SHP77 (cell line): ENCODE measurements at regions not wholly inside any gene's neighbourhood (a gene's known extent, or its start where the extent isn't known, plus 50 kb on each side); places are given as distances from the start of the nearest gene placed in this dataset.

Experiments
- DNase-seq, 2 experiments: peaks; one replicate each; lab custom pipeline; 2025; lab: John Stamatoyannopoulos, UW

DNA sequence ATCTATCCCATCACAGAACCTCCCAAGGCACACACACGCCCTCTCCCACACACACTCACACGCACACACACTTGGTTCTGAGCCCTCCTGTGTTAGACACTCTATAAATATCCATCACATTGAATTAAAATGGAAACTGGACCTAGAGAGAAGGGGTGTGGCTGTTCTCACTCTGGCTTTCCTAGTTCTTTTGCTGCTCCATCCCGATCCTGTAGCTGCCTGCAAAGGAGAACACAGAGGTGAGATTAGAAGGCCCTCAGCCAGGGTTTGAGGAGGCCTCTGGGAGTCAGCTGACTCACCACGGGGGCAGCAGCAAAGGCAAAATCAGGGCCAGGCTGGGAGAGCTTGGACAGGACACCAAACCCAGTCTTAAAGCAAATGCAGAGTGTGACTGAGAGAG, 192.3 kb upstream of the CADM1 start:
- no peak for DNase-seq

DNA sequence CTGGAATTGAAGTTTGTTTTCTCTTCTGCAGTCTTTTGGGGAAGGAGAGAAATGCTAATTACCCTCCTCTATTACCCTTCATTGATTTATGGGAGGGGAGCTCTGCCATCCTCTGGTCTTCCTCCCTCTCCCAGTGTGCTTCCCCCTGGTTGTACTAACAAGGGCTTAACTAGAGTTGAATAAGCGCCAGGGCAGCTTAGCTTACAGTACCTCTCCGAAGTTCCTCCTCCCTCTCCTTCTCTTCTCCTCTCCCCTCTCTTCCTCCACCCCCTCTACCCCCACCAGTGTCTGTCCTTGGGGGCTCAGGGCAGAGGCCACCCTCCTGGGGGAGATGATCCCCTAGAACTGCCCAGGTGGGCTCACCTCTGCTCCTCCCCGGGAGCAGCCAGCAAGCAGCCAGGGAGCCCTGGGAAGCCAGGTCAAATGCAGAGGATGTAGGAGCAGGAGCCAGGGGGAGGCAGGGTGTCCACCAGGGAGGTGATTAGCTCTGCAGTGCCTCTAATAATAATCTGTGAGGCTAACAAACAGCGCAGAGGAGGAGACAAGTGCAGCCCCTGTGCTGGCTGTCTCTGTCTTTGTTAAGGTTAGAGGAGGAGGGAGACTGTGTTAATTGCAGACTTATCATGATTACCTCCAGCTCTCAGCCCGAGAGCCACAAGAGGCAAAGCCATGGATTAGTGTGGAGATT, 191.6 kb upstream of the CADM1 start:
- no peak for DNase-seq

DNA sequence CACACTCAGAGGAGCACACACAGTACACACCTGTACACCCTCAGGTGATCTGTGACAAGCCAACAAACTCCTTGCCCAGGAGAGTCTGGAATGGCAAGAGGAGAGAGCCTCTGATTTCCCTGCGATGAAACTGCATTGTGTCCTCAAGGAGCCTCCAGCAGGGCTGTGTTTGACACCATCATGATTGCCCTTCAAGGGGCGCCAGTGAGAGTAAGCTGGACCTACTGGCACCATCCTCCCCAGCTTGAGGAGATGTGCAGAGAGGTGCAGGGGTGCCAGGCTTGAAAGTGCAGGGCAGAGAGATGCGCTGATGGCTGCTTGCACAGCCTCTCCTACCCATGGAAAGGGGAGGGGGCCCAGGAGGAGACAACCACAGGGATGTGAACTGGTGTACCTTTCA, 188.8 kb upstream of the CADM1 start:
- DNase-seq = no peak

DNA sequence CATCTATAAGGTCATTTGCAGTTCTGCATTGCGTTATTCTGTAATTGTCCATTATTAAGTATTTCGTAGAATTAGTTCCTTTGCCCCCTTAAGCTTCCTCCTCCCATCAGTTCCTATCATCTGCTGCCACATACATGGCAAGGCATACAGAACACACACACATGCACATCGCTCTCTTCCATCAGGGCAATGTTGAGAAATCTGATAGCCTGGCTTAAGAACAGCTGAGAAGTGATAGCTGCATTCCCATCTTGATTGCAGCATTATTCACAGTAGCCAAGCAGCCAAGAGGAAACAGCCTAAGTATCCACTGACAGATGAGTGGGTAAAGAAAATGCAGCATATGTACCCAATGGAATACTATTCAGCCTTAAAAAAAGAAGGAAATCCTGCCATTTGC, 186.8 kb upstream of the CADM1 start:
- no peak for DNase-seq

DNA sequence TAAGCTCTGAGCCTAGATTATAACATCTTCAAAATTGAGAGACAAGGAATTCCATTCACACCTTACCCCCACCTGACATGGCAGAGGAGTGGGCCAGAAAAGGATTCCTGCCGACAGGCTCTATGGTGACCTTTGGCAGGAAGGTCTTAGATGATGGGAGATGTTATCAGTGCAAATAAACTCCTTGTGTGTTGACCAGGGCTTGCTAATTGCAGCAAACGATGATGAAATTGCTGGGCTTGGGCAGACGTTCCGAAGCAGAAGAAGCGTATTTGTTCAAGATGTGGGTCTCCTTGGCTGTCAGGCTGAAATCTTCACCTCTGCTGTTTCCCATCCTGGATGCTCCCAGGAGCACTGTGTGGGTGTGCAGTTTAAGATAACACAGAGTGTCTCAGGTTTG, 183.7 kb upstream of the CADM1 start:
- DNase-seq = no peak

DNA sequence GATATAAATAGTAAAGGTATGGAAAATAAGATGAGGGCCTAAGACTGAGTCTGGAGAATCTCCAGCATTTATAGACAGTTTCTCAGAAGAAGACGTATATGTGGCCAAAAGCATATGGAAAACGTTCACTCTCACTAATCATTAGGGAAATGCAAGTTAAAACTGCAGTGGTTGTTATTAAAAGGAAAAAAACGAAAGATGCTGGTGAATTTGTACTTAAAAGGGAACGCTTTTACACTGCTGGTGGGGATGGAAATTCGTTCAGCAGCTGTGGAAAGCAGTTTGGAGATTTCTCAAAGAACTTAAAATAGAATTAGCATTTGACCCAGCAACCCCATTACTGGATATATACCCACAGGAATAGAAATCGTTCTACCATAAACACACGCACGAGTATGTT, 180.5 kb upstream of the CADM1 start:
- no peak for DNase-seq

DNA sequence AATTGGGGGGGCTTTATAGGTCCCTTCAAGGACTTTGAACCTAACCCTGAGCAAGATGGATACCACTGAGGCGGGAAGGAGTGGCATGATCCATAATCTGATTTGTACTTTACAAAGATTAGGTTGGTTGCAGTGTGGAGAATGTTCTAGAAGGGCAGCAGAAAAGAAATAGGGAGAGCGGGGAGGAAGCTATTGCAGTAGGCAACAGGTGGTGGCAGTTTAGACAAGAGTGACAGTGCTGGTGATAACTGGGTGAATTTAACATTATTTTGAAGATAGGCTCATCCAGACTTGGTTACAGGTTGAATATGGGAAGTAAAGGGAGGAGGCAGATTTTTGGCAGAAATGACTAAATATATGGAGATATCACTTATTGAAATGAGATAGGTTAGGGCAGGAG, 179.9 kb upstream of the CADM1 start:
- DNase-seq = no peak

DNA sequence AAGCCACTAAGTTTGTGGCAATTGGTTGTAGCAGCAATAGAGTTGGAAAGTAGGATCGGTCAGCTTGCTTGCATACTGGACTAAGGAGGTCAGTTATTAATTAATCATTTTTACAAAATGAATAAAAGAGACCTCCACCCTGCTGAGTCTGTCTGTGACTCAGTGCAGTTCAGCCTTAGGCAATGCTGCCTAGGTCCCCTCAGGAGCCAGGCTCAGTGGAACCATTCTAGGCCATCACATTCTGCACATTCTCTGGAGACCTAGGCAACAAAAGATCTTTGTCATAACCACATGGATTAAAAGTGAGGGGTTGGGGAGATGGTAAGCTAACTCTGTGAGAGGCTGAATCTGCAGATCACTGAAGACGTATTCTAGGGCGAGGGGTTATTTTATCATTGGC, 178.7 kb upstream of the CADM1 start:
- DNase-seq = no peak

DNA sequence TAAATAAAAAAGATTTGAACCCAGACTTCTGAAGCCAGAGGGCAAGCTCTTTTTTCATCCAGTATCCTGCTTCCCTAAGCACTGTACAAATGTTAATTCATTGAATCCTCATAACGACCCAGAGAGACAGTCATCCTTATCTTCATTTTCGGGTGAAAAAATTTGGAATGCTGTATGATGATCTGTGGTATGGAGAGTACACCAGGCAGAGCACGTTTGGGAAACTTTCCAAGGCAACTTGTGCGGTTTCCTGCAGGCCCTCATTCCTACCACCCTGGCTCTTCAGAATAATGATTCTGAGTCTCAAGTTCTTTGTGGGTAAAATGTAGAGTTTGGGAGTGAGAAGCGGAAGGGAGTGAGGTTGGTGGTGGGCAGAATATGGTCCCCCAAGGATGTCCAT, 177.9 kb upstream of the CADM1 start:
- no peak for DNase-seq

DNA sequence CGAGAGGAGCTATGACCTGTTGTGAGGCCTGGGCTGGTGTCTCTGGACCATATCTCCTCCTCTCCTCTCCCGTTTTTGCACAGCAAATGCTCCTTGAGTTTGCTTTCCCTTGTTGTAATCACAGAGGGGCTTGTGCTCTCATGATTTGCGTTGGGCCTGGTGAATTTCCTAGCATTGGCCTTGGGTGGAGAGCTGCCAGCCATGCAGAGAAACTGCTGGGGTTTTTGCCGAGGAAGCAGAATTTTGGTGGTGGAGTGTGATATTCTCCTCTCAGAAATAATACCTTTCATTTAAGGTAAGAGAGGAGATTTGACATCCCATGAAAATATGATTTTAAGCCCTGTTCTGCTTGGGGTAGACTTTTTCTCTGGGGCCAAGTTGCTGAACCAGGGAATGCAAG, 175.7 kb upstream of the CADM1 start:
- DNase-seq = no peak

DNA sequence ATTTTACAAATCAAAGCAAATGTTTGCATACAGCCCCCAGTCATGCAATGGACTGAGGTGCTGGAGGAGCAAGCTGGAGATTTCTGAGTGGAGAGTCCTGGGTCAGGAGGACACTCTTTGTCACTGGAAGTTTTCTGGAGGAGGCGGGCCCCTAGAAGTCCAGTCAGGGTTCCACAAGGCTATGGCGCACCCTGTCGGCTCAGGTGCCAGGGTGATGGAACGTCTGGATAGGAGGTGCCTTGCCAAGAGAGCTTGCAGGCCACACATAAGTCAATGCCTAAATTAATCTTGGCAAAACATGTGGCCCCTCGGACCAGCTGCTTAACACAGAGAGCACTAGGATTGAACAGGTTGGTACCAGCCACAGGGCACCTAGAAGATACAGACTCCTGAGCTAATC, 174.7 kb upstream of the CADM1 start:
- DNase-seq = no peak

DNA sequence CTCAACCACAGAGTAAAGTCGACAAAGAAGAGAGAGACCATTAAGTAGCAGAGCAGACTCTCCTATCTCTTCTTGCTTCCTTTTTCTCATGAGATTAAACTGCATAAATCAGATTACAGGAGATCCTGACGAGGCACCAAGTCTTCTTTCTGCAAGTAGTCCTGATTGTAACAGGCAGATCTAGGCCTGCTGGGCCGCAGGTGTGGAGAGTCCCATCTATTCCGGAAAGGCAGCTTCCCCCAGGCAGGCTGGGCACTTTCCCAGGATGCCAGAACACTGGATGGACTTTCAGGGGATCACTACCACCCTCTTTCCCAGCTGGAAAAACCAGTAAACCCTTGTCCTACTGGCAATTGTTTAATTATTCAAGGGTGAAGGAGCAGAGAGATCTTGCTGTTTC, 173.0 kb upstream of the CADM1 start:
- DNase-seq = no peak

DNA sequence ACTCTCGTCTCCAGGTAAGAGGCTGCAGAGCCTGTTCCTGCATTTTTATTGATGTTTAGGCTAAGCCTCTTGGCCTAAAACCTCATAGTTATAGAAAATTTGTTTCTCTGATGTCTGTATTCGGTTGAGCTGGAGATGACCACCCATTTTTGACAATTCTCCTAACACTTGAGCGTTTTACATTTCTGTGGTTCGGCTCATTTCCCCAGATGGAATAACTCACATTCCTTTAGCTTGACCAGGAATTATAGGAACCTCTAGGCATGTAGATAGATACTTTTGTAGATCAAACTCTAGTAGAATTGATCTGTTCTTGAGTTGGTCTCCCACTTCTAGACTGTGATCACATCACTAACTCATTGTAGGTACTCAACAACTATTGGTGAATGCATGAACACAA, 172.6 kb upstream of the CADM1 start:
- DNase-seq = no peak

DNA sequence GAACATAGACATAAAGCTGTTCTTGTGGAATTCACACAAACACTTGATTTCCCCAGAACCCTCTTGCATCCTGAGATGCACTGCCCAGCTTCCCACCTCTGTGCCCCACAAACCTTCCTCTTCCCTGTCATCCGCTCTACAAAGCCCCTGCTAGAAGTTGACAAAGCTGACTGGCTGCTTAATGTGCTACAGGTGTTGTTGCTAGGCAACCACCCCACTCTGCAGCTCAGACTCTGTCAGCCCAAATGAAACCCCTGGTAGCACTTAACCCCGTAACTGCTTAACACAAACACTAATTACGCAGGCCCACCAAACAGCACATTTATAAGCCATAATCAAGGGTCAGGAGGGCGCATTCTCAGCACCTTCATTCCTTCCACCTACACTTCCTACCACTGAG, 172.0 kb upstream of the CADM1 start:
- DNase-seq = no peak

DNA sequence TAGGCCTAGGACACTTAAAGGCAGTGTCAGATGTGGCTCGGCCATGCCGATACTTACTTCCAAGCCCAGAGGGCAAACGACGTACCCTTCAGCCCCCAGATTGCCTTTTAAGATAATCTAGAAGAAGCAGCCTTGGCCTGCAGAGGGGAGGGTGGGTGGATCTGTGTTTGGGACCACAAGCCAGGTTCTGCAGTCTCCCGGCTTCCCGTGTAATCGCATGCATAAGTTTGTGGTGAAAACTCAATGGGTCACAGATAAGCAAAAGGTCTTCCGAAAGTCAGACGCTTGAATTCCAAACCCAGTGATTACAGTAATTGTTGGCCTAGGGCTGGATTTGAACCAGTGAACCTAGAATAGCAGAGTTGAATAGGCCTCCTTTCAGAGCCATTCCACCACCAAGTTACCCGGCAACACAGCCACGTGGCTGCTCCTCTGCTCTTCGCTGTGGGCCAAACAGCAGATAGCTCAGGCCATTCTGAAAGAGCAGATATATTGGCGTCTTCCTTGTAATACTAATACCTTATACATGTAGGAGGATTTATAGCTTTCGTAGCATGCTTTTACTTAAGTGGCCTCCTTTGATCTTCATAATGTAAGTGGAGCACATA, 170.8 kb upstream of the CADM1 start:
- no peak for DNase-seq

DNA sequence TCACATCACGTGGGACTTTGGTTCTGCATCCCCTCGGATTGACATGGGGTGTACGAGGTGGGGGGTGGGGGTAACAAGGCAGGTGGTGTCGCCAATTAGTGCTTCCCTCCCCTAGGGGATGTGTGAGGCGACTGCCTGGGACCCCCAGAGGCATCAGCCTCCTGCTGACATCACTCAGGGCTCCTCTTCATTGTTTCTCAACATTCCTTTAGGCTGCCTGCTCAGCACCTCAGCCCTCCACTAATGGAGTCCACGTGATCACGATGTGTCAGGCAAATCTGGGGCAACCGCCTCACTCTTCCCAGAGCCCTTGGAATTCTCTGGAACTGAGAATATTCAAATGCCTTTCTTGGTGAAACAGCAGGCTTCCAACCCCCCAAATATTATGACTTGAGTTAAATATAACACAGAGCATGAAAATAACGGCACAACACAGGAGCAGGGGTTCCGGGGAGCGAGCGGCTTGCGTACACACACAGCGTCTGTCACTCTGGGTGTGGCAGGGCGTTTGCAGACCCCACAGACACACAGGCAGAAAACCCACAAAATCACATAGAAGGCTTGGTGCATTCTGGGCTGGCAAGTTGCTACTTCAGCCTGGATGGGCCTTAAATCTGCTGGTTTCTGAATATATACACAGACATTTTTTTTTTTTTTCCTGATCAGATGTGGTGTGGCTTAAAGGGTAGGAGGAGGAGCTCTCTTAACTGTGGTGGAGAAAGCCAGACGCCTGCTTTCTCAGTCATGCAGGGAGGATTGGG, 170.1 kb upstream of the CADM1 start:
- no peak for DNase-seq

DNA sequence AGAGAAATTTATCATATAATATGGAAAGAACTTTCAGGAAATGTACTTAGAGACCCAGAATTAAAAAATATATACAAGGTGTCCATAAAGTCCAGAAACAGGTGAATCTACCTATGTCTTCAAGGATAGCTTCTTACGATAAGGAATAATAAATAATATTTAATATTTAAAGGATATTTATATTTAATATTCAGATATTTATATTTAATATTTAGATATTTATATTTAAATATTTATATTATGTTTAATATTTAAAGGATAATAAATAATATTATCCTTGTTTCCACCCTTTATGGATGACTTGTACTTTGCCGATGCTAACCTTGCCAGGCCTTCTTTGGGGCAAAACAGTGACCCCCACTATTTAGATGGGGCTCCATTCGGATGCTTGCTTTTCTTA, 169.5 kb upstream of the CADM1 start:
- no peak for DNase-seq

DNA sequence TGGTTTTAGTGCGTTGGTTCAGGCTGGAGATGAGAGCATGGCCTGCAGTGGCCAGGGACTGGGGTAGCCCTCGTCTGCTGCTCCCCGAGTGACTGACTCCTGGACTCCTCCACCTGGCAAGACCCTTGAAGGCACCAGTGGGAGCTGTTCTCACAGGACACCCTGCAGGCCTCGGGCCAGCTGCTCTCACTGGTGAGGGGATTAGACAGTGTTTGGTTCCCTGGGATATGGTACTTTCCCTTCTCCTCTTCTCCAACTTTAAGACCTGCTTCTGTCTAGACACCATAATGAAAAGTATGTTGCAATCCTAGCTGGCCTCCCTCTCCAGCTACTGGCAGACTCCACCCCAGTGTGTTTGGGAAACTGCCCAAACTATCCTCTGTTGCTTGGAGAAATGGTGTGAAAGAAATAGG, 168.8 kb upstream of the CADM1 start:
- no peak for DNase-seq

DNA sequence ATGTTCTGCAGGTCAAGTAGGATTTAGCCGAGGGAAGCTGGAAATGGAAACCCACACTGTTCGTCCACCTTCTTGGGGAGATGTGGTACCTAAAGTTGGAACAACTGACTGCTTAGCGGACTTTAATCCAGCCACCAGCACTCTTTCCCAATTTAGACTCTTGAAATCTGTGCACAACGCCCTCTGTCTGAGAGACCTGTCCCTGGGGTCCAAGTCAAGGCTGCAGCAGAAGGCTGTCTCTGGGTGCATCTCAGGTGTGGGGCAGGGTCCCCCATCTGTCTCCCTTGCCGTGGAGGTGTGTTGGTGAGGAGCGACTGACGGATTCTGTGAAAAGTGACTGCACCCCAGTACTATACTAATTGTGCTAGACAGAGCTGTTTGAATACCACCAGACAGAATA, 168.2 kb upstream of the CADM1 start:
- no peak for DNase-seq

DNA sequence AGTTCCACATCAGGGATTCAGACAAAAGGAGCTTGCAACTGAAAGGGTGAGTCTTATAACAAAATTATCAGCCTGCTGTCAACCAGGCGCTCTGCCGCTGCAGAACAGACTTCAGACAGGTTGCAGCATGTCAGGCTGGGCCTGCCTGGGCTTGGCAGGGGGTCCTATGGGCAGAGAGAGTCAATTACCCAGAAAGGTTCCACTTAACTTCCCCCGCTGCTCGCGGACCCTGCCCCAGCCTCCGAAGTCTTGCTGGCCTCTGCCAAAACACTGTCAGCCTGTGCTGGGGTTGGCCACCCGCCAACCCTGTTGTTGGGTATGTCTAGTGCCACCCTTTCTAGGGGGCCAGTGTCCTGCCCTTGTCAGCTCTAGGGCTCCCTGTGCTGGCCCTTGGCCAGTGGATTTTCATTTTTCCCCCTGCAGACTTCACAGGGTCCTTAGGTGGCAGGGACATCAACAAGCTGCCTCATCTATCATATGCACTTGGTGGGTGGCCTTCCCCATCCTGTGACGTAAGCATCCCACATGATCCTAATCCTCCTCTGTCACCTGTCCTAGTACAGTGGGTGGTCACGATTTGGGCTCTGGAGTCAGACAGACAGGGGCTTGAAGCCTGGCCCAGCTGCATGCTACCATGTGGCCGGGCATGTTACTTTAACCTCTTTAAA, 166.5 kb upstream of the CADM1 start:
- peak; percentile 59 to 60 for DNase-seq

DNA sequence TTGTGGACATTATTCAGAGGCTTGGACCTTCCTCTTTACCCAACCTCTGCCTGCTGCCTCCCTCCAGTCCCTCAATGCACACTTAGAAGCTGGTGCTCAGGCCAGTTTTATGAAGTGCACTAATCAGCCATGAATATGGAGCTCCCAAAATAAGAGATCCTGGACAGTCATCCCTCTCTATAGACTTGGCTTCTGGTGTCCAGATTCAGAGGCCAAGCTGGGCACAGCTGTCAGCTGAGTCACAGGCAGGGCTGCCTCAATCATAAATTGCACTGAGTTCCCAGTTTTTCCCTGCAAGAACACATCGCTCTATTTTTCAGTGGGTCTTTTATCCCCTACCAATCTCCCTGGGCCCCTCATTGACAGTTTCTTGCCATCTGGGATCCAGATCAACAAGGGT, 161.7 kb upstream of the CADM1 start:
- no peak for DNase-seq

DNA sequence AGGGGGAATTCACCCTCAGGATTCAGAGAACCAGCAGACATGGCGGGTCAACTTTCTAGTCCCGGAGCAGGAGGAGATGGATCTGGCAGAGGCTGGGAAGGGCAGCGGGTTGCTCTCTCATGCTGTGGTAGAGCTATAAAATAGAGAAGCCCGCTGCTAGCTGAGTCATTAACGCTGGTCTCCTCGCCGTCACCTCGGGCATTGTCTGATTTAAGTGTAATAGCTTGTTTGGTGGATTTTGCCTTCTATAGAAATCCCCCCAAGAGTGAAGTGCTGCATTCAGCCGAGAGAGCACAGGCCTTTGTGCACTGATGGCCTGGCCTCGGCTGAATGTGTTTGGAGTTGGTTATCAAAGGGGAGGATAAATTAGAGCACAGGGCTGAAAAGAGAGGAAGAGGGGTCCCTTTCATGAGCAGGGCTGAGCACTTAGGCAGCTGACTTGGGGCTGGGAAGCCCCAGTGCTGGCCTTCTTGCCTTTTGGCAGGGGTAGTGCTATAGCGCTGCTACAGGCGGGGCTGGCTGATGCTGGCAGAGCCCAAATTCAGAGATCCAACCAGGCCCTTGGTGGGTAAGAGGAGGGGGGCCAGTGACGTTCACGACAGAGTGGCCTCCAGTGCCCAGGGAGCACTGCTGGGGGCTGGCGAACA, 161.1 kb upstream of the CADM1 start:
- no peak for DNase-seq

DNA sequence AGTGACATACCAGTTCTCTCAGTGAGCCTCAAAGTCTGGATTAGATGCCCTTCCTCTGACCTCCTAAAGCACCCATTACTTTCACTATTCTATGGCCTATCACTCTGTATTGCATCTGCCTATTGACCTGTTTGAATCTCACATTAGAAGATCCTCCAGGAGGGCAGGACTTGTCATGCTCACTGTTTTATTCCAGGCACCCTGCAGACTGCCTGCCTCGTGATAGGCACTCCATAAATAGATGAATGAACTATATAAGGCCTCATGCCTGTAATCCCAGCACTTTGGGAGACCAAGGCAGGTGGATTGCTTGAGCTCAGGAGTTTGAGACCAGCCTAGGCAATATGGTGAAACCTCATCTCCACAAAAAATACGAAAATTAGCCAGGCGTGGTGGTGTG, 160.1 kb upstream of the CADM1 start:
- no peak for DNase-seq
